ENCODE measurements at regions not wholly inside any gene's neighbourhood (a gene's known extent, or its start where the extent isn't known, plus 50 kb on each side); places are given as distances from the start of the nearest gene placed in this dataset.

GRCh38 chr5:87906962-87907361, 361.7 kb downstream of the TMEM161B start:
- DNase-seq = no peak
- ChIA-PET POLR2A (no interaction called here), CTCF (no interaction called here)
- Mint-ChIP-seq H3K27me3 (no peaks in the 10 kb centered on the region), H3K36me3 (ENCODE audit: low read depth) (no peaks in the 10 kb centered on the region), H3K4me3 (no peak overlapping the region), H3K27ac (no peak overlapping the region), H3K4me1 (ENCODE audit: low read depth) (no peaks in the 10 kb centered on the region), H3K9me3 (no peaks in the 10 kb centered on the region)
- intact Hi-C loops (cut with micrococcal nuclease) = no loop called here
- no peak for TF ChIP-seq CTCF (IDR thresholded peaks at IDR 0.05)
- no peak for ATAC-seq

- Mint-ChIP-seq H3K4me1 (ENCODE audit: low read depth) (no peaks in the 10 kb centered on the region), H3K9me3 (no peaks in the 10 kb centered on the region), H3K27me3 (no peaks in the 10 kb centered on the region), H3K27ac (no peak overlapping the region), H3K36me3 (ENCODE audit: low read depth) (no peaks in the 10 kb centered on the region), H3K4me3 (no peak overlapping the region)
- ATAC-seq (no peak), DNase-seq (no peak)
- ChIA-PET POLR2A (no interaction called here), CTCF (no interaction called here)
- TF ChIP-seq CTCF (IDR thresholded peaks at IDR 0.05) = no peak
- intact Hi-C loops (cut with micrococcal nuclease) = no loop called here
Observed at GRCh38 chr5:87900419-87900818, 368.2 kb downstream of the TMEM161B start.

- H3K4me1 Mint-ChIP-seq (ENCODE audit: low read depth) = no peaks in the 10 kb centered on the region
- POLR2A ChIA-PET = no interaction called here
- no peaks in the 10 kb centered on the region for H3K9me3 Mint-ChIP-seq
- H3K27me3 Mint-ChIP-seq = no peaks in the 10 kb centered on the region
- ATAC-seq (no peak), DNase-seq (no peak)
- H3K4me3 Mint-ChIP-seq = no peak overlapping the region
- H3K36me3 Mint-ChIP-seq (ENCODE audit: low read depth) = no peaks in the 10 kb centered on the region
- no peak for TF ChIP-seq CTCF (IDR thresholded peaks at IDR 0.05)
- no peak overlapping the region for H3K27ac Mint-ChIP-seq
- intact Hi-C loops (cut with micrococcal nuclease) = no loop called here
- CTCF ChIA-PET = no interaction called here
Observed at GRCh38 chr5:87899721-87900131, 368.9 kb downstream of the TMEM161B start.

GRCh38 chr5:87899208-87899661, 369.4 kb downstream of the TMEM161B start:
- POLR2A ChIA-PET = no interaction called here
- CTCF ChIA-PET = no interaction called here
- no peaks in the 10 kb centered on the region for H3K36me3 Mint-ChIP-seq (ENCODE audit: low read depth)
- H3K9me3 Mint-ChIP-seq = no peaks in the 10 kb centered on the region
- intact Hi-C loops (cut with micrococcal nuclease) = no loop called here
- DNase-seq (no peak), ATAC-seq (no peak)
- no peak overlapping the region for H3K4me3 Mint-ChIP-seq
- no peaks in the 10 kb centered on the region for H3K4me1 Mint-ChIP-seq (ENCODE audit: low read depth)
- no peak for TF ChIP-seq CTCF (IDR thresholded peaks at IDR 0.05)
- H3K27me3 Mint-ChIP-seq = no peaks in the 10 kb centered on the region
- no peak overlapping the region for H3K27ac Mint-ChIP-seq

GRCh38 chr5:87898574-87898973, 370.1 kb downstream of the TMEM161B start:
- CTCF ChIA-PET = no interaction called here
- Mint-ChIP-seq H3K4me3 (no peak overlapping the region), H3K4me1 (ENCODE audit: low read depth) (no peaks in the 10 kb centered on the region), H3K9me3 (no peaks in the 10 kb centered on the region), H3K27ac (no peak overlapping the region), H3K27me3 (no peaks in the 10 kb centered on the region), H3K36me3 (ENCODE audit: low read depth) (no peaks in the 10 kb centered on the region)
- no peak for TF ChIP-seq CTCF (IDR thresholded peaks at IDR 0.05)
- POLR2A ChIA-PET = no interaction called here
- intact Hi-C loops (cut with micrococcal nuclease) = no loop called here
- DNase-seq (no peak), ATAC-seq (no peak)

All from activated CD8-positive, alpha-beta T cell treated with anti-CD3 and anti-CD28 coated beads for 36 hours (primary cell).